ENCODE measurements at regions not wholly inside any gene's neighbourhood (a gene's known extent, or its start where the extent isn't known, plus 50 kb on each side); places are given as distances from the start of the nearest gene placed in this dataset.

DNA sequence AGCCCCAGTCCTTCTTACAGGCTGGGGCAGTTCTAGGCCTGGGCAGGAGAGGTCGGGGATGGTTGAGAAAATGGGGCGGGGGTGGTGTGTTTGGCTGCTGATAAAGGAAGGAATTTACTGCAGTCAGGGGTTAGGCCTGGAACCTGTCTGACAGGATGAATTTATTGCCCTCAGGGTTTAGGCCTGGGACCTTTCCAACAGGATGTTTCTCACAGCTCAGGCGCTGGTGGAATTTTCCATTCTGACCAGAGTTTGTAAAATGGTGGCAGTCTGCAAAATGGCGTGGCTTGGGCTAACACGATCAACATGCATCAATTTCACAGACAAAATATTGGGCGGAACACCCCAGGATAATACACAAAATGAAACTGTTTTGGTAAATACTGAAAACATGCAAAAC lies 83.5 kb upstream of the SPIN4 start:
- TF ChIP-seq, protein P1, sequence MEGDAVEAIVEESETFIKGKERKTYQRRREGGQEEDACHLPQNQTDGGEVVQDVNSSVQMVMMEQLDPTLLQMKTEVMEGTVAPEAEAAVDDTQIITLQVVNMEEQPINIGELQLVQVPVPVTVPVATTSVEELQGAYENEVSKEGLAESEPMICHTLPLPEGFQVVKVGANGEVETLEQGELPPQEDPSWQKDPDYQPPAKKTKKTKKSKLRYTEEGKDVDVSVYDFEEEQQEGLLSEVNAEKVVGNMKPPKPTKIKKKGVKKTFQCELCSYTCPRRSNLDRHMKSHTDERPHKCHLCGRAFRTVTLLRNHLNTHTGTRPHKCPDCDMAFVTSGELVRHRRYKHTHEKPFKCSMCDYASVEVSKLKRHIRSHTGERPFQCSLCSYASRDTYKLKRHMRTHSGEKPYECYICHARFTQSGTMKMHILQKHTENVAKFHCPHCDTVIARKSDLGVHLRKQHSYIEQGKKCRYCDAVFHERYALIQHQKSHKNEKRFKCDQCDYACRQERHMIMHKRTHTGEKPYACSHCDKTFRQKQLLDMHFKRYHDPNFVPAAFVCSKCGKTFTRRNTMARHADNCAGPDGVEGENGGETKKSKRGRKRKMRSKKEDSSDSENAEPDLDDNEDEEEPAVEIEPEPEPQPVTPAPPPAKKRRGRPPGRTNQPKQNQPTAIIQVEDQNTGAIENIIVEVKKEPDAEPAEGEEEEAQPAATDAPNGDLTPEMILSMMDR (IDR thresholded peaks at IDR 0.05; ENCODE audit: borderline replicate concordance, insufficient read depth, low read depth, low read length): no peak
- H3K4me3 ChIP-seq (ENCODE audit: low read depth, low read length): no peak overlapping the region

DNA sequence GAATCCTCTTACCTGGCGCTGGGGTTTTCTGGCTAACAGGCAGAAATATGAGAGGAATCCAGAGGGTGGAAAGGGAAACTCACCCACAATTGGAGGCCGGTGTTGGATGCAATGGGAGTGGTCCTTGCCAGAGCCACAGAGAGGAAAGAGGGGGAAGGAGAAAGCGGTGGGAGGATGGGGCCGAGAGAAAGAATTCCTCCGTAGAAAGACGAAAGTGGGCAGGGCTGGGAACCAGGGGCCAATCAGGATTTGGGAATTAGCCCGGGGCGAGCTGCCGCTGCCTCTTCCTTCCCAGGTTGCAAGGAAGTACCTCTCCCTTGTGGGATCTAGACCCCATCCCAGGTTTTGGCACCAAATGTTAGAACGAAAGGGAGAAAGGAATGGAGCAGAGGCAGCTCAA lies 83.1 kb upstream of the SPIN4 start:
- TF ChIP-seq, protein P1 (IDR thresholded peaks at IDR 0.05; ENCODE audit: borderline replicate concordance, insufficient read depth, low read depth, low read length): no peak

GRCh38 chrX:63430026-63430425 lies 78.9 kb upstream of the SPIN4 start:
- no peak overlapping the region for H3K4me3 ChIP-seq (ENCODE audit: low read depth, low read length)
- TF ChIP-seq, protein P1 (IDR thresholded peaks at IDR 0.05; ENCODE audit: borderline replicate concordance, insufficient read depth, low read depth, low read length): no peak

More for the DNA sequence above, 83.1 kb upstream of the SPIN4 start:
- no peak overlapping the region for H3K4me3 ChIP-seq (ENCODE audit: low read depth, low read length)

DNA sequence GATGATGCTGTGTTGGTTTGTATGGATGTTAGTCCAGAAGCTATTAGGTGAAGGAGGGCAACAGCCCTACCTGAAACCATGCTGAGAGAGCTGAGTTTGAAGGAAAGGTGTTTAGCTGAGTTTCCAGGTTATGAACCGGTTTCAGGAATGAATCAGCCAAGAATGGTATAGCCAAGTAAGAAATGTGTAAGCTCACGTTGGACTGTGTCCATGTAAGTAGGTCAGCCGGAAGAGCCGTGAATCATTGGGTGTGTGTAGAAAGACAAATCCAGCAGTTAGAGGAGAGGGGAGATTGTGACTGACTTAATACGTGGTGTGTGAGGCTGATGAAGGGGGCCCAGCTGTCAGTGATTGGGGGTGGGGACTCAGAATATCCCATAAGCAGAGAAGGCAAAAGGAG lies 77.2 kb upstream of the SPIN4 start:
- TF ChIP-seq, protein P1 (IDR thresholded peaks at IDR 0.05; ENCODE audit: borderline replicate concordance, insufficient read depth, low read depth, low read length): no peak
- H3K4me3 ChIP-seq (ENCODE audit: low read depth, low read length): no peak overlapping the region

DNA sequence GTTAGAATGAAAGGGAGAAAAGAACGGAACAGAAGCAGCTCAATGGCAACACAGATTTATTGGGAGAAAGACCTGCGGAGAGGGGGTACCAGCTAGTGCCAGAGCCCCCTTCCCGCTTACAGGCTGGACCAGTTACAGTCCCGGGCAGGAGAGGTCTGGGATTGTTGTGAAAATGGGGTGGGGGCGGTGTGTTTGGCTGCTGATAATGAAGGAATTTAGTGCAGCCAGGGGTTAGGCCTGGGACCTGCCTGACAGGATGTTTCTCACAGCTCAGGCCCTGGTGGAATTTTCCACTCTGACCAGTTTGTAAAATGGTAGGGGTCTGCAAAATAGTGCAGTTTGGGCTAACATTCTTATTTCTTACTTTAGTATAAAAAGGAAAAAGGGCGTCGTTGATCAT lies 75.4 kb upstream of the SPIN4 start:
- no peak overlapping the region for H3K4me3 ChIP-seq (ENCODE audit: low read depth, low read length)
- TF ChIP-seq, protein P1 (IDR thresholded peaks at IDR 0.05; ENCODE audit: borderline replicate concordance, insufficient read depth, low read depth, low read length): no peak

DNA sequence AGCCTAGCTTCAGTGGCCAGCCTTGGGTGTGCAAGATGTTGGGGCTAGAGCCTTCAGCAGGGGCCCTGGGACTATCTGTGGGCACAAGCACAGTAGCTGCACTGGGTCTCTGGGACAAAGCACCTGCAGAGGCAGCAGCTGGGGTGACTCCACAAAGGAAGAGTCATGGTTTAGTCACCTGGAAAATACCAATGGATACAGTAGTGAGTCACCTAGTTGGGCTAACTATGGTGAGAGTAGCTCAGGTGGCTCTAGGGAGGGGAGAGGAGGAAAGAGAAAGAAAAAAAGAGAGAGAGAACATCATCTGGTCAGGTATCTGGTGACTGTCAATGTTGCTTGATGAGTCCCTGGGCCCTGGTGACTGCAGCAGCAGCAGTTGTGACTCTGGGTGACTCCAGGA lies 72.9 kb upstream of the SPIN4 start:
- no peak overlapping the region for H3K4me3 ChIP-seq (ENCODE audit: low read depth, low read length)
- TF ChIP-seq, protein P1 (IDR thresholded peaks at IDR 0.05; ENCODE audit: borderline replicate concordance, insufficient read depth, low read depth, low read length): no peak

- H3K4me3 ChIP-seq (ENCODE audit: low read depth, low read length): no peak overlapping the region
- TF ChIP-seq, protein P1 (IDR thresholded peaks at IDR 0.05; ENCODE audit: borderline replicate concordance, insufficient read depth, low read depth, low read length): no peak
Measured at GRCh38 chrX:63421411-63421810, 70.3 kb upstream of the SPIN4 start.

Data from GM12875 (cell line).